T-helper 9 cell (primary cell): ENCODE measurements at regions not wholly inside any gene's neighbourhood (a gene's known extent, or its start where the extent isn't known, plus 50 kb on each side); places are given as distances from the start of the nearest gene placed in this dataset.

ENCODE experiments used
- DNase-seq: peaks from one replicate; pipeline ENCODE4 v3.0.0-alpha.2; 2020

DNA sequence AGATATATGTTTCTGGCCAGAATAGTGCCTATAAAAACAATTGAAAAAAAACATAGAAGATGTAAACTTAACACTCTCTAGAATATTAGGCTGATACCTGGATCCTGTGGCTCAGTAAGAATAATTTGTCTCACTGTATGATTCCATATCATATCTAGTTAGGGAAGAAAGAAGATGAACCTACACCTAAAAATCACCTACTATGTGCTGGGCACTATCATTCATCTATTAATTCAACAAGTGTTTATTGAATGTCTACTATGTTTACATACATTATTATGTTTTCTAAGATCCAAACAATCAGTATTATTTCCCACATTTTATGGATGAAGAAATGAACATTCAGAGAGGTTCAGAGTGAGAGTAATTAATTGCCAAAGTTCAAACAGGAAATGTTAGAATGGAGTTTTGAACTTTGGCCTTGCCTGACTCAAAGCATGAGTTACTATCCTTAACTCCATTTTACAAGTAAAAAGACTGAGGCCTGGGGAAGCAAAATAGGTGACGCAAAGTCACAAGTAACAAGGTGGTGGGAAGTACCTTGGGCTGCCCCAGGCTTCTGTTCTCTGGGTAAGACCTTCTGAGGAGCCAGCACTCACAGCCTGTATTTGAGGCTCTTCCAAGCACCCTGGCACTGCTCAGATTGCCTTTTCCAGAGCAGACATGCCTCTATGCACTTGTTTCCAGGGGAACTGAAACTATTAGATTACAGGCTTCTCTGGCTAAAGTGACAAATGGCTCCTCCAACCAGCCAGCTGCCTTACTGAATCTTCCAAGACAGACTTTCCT lies 111.1 kb upstream of the ACSL4 start:
- DNase-seq, result no peak

DNA sequence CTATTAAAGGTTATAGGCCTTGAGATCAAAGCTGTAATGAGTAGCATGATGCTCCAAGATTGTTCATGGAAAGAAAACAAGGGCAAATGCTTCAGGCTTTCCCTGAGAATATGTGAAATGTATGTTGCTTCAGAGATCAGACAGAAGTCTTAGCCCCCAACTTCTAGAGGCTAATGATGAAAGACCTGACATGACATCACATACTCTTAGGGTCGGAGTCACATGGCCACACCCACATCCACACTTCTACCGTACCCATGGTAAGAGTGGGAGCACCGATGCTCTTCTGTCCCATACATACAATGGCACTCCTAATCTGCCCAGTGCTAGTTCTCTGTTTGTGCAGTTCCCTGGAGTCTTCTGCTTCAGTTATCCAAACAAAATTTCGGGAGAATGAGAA lies 111.9 kb upstream of the ACSL4 start:
- DNase-seq, result no peak

DNA sequence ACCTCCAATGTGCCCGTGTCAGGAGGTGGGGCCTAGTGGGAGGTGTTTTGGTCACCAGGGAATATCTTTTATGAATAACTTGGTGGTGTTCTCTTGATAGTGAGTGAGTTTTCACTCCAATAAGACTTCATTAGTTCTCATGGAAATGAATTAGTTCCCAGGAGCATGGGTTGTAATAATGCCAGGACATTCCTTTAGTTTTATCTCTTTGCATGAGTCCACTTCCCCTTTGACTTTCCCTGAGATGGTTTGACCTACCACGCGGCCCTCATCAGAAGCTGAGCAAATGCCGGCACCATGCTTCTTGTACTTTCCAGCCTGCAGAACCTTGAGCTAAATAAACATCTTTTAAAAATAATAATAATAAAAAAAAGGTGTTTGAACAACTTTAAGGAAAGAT lies 112.9 kb upstream of the ACSL4 start:
- DNase-seq, result no peak

DNA sequence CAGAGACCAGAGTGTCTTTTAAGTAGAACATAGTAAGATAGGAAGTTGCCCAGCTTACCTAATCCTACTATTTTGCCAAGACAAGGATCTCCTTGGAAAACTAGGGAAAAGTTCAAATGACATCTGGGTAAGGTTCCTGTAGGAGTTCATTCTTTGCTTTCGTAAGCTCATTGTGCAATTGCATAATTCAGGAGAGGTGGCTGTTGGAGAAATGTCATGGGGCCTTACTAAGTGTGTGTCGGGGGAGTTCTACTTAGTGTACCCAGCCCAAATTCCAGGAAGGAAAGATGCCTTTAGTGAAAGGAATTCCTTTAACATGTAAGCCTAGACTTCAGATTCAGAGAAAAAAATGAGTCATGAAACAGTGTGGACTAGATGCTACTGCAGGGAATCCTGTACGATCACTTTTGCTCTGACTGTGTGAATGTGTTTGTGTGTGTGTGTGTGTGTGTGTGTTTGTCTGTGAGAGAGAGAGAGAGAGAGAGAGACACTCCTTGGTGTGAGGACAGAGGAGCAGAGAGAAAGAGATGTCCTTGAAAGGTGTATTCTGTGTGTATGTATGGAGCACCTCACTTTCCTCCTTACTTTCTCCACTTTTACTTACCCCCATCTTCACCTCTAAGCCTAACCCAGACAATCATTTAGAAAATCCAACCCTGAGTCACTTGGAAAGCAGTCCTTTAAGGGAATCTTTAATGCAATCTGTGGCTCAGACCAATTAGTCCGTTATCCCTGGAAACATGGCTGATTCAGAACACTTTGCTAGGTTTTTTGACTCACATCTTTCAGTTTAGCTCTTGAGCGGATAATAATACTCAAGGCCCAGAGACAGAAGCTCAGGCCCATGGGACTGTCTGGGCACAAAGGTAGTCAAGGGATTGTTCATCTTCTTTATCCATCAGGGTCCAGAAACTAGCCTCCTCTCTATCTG lies 114.5 kb upstream of the ACSL4 start:
- no peak for DNase-seq

DNA sequence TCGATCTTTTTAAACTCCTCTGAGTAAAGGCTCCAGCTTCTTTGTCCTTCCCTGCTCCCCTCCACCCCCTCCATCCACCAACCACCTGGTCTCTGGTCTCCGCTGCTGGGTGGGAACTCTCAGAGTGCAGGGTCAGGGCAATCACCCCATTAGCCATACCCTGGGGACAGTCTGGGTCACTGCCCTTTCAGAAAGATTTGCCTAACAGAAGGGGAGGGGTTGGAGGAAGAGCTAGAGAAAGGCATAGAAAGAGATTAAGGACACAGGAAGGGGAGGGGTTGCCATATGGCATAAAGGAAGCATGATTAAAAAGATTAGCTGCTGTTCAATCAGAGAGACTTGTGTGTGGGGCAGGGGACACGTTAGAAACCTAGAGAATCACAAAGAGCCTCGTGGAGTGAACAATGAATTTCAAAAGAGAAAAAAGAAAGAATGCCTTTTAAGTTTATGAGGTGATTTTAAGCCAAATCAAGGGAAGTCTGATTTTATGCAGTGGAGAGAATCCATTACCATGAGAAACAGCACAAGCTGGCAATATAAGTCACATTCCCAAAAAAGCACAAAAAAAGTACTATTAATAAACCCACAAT lies 115.5 kb upstream of the ACSL4 start:
- DNase-seq, result no peak

DNA sequence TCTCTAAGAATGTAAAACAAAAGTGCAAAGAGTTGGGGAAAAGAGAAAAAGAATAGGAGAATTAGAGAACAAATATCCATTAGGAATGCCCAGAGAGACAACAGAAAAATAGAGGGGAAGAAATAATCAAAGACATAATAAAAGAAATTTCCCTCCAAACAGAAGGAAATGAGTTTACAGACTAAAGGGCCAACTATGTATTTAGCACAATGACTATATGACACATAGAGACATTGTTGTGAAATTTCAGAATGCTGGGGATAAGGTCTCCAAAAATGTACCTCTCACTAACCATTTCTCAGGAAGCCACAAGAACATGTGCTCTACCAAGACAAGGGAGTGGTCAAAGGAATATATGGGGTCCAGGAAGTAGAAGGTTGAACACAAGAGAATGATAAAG lies 121.0 kb upstream of the ACSL4 start:
- DNase-seq, result no peak

DNA sequence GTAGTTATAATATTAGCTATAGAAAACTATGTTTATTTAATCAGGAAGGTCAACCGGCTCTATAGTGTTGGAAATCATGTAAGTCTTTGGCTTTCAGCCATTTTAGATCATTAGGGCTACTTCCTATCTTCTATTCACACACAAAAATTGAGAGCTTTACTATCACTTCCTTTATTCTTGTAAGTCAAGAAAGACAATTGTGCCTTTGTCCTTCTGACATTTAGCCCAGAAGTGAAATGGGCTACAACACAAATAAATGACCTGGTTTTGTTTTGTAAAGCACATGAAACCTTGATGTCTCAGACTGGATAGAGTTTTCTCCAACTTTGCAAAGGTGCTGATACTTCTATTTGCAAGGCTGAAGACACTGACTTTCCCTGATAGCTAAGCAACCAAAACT lies 122.4 kb upstream of the ACSL4 start:
- no peak for DNase-seq

DNA sequence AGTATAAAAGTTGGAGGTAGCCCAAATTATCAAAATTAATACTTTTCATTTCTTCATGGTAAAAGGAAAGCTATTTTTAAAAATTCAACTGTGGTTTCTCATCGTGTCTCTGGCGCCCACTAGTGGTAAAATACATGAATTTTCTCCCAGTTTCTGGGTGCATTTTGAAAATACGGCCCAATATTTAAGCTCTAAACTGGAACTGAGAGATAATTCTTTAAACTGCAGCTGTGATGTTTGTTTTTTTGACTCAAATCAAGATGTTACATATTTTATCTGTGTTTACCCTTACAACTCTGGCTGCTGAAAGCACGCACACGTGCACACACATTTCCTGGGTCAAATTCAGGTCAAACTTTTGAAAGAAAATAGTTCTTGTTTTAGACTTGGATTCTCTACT lies 123.9 kb upstream of the ACSL4 start:
- DNase-seq, result no peak

DNA sequence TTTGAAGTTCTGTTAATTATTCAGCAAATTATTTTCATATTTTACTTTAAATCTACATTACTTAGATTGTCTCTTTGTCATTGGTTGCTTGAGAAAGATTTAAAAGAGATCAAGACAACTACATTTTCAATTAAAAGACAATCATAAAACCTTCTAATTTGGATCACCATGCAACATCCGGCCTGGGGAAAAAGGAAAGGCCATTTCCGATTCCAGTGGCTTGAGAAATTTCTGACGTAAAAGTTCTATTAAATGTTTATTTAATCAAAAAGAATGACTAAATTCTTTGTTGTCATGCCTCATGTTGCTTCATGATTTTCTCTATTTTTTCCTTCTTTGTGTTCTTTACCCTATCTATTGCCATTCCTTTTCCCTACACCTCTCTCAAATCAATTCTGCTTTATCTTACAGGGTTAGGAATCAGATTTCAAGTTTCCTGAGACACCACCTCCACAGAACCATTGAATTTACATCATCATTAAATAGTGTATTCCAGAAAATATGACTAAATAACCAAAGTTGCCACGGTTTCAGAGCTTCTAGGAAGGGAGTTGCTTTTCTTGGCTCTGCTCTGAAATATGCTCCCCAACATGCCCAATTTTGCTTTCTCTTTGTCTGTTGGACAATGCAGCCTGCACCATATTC lies 124.6 kb upstream of the ACSL4 start:
- DNase-seq, result no peak

DNA sequence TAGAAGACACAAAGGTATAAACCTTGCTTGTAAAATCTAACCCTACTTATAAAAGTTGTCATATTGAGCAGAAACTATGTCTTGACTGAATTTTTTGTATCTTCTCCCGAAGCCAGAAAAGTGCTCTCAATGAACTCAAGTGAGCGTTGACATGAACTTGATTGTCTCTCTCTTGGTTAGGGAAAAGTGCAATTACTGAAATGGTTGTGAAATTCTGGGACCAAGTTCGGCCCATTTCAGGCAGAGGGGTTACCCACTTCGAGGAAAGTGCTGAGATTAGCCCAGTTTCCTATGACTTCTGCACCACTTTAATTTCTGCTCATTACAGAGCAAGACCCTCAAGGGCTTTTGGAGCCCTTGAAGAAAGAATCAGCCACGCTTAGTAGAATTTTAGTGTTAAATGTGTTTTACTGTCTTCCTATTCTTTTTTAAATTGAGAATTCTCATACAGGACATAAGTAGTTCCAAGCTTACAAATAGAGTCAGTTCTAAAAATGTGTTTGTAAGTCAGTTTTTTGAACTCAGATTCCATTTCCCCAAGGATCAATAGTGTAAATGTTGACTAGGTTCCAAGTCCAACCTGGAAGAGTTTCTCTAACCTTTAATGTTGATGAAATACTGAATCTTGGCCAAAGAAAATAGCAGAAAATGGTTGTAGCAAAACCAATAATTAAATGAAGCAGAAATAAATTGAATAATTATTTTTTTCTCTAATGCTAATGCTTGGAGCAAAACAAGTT lies 125.7 kb upstream of the ACSL4 start:
- no peak for DNase-seq

DNA sequence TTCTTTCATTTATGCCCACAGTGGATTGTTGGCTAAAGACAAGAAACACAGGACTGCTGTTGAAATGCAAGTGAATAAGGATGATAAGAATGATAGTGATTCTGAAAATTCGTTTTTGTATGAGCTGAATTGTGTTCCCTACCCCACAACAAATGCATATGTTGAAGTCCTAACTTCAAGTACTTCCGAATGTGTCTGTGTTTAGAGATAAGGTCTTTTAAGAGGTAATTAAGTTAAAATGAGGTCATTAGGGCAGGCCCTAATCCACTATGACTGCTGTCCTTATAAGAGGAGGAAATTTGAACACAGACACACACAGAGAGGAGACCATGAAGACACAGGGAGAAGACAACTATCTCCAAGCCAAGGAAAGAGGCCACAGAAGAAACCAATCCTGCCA lies 126.6 kb upstream of the ACSL4 start:
- no peak for DNase-seq

DNA sequence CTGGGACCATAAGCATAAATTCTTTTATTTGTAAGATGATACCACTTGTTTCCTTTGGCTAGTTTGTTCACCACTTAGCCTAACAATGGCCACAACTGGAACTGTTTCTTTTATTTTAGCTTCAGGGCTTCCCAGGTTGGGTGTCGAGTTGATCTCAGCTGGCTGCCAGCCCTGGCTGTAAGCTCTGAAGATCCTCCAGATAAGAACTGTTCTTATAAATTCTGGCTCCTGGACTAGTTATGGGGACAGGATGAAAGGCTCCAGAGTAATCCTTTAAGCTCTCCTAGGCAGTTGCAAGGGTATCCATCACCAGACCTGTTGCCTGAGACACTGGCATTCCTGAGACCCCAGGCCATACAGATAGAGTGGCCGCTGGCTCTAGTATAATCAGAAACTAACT lies 129.4 kb upstream of the ACSL4 start:
- DNase-seq, result no peak

DNA sequence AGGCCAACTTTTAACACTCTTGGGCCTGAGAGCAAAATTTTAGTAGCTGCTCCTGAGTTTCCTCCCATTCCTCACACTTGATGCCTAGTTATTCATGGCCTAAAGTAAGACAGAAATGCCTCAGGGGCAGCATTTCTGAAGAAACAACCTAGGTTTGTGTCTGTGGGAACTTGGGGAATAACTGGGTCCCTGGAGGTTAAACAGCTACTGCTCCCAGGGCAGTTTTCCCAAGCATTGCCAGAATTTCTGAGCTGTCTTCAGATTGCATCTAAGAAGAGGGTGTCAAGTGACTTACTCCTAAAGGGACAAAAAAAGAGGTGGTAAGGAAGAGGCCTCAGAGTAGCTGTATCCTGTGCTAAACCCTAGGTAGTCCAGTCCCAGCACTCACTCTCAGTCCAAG lies 130.8 kb upstream of the ACSL4 start:
- no peak for DNase-seq

DNA sequence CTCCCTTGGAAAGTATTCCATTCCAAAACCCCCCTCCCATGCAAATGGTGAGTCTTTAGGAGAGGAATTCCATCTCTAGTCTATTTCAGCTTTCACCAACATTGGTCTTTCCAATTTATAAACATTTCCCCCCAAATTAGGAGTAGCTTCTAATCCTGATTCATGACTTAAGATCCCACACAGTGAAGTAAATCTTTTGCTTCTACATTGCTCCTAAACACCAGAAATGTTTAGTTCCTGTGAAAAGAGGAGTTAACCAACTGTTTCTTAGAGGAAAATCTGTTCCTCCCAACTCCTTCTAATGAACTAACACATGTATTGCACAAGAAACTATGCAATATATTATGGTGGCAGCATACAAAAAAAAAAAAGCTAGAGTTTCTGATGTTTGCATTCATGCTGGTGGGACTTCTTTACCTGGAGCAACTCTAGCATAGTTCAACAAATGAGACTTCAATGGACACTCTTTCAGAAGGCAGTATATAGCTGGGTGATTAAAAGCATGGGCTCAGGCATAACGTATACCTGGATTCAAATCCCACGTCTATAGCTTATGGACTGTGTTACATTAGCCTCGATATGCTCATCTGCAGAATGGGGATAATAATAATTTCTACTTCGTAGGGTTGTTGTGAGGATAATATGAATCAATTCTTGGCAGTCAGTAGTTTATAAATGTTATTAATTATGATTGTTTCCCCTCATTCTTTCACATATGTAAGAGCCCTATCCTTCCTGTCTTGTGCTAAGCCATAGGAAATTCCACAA lies 131.6 kb upstream of the TMEM164 start:
- no peak for DNase-seq

DNA sequence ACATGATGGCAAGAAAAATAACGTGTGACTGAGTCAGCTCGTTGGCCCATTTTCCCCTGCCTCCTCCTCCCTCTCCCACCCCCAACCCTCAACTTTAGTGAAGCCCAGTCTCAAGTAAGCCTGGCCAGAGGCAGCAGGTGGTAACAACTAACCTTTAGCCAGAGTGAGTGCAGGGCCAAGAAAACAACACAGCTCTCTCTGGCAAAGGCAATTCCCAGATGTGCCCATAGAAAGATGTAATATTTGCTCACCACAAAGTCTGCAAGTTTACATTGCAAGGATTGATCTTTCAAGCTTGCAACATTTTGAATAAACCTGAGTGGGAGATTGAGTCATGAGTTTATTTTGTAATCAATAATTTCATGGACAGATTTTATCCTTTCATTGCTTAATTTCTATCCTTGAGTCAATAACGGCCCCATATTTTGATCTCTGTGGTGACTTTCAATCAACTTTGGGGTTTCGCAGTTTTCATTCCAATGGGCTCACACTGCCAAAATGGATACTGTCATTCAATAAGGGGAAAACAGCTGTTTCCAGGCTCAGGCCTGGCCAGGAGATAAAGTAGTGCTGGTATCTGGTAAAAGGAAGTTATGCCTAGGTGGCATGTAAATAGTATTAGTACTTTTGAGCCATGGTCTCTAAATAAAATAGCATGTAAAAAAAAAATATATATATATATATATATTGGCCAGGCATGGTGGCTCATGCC lies 130.7 kb upstream of the TMEM164 start:
- no peak for DNase-seq

DNA sequence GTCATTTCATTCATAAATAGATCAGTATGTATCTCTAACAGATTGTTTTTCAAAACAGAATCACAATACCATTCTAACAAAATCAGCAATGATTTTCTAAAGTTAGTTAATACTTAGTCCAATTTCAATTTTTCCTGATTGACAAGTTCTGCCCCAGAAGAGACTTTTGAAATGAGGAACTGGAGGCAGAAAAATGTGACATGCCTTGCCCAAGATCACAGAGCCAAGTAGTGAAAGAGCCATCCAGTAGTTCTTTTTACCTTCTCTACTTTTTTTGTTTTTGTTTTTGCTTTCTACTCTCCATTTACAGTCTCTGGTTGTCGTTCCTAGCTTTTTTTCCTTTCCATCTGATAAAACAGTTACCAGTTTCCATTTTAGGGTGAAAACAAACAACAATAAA lies 129.3 kb upstream of the TMEM164 start:
- no peak for DNase-seq

DNA sequence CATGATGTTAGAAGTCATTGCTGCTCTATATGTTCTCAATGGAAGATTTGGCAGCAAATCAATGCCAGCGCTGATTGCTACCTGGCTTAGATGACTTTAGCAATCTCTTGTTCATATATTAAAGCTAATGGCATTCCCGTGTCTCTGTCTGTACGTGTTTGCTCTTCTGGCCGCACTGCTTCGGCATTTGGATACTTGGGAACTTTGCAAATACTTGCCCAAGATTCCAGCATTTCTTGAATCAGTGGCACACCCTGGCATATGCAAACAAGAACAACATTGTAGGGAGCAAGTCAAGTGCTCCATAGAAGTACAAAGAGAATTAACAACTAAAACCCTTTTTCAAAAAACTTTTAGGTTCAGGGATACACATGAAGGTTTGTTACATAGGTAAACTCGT lies 128.9 kb upstream of the TMEM164 start:
- DNase-seq, result no peak

DNA sequence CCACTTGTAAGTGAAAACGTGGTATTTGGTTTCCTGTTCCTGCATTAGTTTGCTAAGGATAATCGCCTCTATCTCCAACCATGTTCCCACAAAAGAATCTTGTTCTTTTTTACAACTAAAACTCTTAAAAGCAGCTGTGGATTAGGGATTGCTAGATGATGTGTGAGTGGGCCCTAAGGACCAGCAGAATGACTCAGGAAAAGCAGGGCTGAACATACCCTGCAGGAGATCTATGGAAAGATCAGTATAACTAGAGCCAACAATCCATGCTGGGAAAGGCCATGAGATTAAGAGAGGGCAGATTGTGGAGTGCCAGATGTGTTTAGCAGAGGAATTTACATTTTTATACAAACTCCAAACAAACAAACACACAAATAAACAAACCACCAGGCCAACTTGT lies 128.4 kb upstream of the TMEM164 start:
- DNase-seq, result no peak

DNA sequence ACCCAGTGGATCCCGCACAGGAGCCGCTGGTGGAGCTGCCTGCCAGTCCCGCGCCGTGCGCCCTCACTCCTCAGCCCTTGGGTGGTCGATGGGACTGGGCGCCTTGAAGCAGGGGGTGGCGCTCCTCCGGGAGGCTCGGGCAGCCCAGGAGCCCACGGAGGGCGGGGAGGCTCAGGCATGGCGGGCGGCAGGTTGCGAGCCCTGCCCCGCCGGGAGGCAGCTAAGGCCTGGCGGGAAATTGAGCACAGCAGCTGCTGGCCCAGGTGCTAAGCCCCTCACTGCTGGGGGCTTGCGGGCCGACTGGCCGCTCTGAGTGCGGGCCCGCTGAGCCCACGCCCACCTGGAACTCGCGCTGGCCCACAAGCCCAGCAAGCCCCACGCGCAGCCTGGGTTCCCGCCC lies 127.1 kb upstream of the TMEM164 start:
- DNase-seq, result no peak

DNA sequence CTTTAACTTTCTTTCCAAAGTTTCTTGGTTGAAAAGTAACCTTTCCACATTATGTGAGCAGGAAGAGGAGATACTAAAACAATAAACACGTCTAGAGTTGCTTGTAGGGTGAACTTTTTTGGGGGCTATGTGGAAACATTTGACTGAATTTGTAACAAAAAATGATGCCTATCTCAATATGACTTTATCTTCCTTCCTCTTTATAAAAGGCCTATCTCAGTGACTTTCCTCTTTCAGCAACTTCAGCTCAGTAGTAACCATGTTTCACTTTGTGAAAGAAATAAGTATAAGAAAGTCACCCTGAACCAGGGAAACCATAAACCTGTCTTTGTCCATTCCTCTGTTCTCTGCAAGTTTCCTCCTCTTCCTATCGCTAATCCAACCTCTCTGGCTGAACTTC lies 124.7 kb upstream of the TMEM164 start:
- no peak for DNase-seq

DNA sequence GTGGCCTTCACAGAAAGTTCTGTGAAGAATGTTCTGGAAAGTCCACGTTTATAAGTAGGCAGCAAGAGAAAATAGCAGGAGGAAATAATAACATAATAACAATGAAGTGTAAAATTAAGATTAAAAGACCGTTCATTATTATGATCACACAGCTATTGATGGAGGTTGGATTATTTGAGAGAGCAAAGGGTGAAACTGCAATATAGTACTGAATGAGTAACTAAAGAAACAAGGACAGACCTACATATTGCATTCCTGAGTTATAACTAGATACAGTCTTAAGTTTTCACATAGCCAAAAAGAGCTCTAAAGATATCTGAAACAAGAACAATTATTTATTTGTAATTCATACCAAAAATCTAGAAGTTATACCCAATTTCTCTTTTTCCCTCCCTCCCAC lies 122.9 kb upstream of the TMEM164 start:
- no peak for DNase-seq
